HG03571 (cell line): ENCODE measurements at regions not wholly inside any gene's neighbourhood (a gene's known extent, or its start where the extent isn't known, plus 50 kb on each side); places are given as distances from the start of the nearest gene placed in this dataset.

ENCODE experiments used
- ATAC-seq: cut with Tn5 transposase; IDR thresholded peaks from one replicate; pipeline ENCODE4 v1.9.1; 2021; ENCODE audit not compliant: unreplicated experiment

DNA sequence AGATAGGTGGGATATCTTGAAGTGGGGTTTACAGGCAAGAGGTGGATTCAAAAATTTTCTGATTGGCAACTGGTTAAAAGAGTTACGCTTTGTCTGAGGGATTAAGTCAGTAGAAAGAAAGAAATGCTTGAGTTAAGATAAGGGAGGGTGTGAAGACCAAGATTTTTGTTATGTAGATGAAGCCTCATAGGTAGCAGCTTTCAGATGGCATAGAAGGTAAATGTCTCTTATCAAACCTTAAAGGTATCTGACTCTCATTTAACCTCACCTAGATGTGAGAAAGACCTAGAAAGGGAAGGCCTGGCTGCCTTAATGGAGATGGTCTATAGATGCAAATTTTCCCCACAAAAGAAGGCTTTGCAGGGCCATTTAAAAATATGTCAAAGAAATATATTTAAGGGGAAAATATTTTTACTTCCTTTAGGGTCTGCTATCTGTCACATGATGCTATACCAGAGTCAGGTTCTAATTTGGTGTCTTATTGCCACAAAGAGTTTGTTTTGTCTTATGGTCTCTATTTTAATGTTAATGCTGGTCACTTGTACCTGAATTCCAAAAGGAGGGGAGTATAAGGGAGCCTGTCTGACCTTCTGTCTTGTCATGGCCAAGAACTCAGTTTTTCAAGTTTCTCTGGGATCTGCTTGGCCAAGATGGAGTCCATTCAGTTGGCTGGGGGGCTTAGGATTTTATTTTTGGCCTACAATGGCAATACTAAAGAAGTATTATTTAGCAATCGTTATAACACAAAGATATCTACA, 699.1 kb upstream of the AMOT start:
- no peak for ATAC-seq

DNA sequence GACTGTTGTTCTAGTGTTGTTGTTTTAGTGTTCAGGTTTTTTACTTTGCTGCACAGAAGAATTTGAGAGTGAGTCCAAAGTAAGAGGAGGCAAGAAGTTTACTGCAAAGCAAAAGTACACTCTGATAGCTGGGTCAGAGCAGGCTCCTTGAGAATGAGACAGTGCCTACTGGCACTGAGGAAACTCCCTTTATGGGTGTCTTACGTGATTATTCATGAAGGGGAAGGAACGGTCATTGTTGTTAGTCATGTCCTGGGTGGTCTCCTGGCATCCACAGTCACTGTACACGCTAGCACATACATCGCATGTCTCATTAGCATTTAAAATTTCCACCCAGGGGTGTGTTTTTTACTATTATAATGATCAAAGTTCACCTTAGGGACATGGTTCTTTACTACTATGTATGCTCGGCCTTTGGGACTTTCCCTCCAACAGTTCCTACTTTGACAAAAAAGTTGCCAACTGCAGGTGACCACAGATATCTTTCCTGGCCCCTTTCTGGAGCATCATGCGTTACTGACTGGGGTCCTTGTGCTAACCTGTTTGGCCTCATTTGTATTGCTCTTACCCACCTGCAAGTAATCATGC, 688.9 kb upstream of the AMOT start:
- ATAC-seq: no peak

DNA sequence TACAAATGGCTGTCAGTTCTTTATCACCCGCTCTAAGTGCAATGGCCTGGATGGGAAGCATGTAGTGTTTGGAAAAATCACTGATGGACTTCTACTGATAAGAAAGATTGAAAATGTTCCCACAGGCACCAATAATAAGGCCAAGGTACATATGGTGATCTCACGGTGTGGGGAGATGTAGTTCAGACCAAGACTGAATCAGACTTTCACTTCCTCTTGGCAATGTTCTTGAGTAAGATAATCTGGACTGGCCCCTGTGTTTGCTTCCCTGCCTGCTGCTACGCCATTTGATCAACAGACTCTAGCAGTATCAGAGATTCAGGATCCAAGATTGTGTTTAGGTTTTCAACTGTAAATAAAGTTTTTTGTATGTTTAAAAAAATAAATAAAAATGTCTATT, 682.2 kb upstream of the AMOT start:
- ATAC-seq: peak; percentile 100

DNA sequence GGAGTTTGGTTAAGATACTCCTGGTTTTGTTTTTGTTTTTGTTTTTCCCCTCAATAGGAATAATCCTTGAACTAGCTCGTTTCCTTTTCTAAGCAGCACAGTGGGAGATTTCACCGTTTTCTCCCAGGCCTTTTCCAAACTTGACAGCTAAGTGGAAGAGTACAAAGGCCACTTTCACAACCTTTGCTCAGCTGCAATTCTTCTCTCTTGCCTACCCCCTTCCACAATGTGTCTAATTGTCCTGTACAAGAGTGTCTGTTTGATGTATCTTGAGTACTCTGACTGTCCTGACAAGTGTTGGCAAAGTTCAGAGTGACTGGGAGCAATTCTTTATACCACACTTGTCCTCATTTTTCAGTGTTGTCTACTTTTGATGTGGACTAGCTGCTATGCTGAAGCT, 674.3 kb upstream of the AMOT start:
- no peak for ATAC-seq

DNA sequence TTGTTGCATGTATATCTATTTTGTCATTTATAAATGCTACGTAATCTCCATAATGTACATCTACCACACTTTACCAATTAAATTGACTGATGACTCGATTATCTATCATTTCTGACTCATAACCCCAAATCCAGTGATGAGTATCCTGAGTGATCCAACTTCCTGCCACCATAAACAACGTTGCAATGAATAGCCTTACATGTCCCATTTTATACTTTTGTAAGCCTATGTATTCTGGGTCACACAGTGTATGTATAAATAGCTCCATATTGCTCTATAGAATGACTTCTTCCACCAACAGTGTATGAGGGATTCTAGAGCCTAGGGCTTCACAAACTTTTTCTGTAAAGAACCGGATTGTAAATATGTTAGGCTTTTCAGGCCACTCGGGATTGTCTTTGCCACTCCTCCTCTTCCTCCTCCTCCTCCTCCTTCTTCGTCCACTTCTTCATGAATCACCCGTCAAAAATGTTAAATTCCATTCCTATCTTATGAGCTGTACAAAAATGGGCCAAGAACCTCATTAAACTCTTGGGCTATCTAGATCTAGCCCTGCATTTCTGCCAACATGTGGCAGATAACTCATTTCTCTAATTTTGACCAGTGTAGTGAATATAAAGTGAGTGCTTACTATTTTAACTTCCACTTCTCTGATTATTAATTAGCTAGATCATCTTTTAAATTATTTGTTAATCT, 672.2 kb upstream of the AMOT start:
- ATAC-seq: no peak

DNA sequence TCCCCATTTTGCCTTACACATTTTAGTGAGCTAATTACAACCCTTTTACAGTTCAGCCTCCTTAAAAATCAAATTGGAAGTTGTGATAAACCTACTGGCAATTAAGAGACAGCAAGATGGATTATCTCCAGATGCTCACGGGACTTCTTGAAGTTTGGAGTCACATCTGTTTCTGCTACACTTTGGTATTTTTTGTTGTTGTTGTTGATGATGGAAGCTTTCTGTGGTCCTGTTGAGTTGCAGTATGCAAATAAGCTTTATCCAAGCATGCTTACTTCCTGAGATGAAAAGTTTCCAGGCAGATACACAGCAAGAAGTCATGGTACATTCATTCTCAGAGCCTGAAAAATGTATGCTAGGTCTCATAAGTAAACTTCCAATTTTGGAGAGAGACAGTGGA, 670.0 kb upstream of the AMOT start:
- no peak for ATAC-seq

DNA sequence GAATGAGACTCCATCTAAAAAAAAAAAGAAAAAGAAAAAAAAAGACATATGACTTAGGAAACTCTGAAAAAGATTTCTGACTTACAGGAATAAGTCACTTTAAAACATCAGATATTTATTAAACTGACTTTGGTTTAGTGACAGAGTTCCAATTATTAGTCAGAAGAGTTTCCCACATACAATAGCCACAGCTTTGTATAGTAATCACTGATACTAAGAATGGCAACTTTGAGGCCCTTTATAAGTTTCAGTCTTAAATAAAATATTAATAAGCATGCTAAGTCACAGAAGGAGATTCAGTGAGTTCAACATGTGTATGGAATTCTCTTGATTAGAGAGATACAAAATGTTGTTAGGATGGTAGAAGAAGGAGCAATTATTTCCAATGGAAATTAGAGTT, 652.3 kb upstream of the AMOT start:
- no peak for ATAC-seq

DNA sequence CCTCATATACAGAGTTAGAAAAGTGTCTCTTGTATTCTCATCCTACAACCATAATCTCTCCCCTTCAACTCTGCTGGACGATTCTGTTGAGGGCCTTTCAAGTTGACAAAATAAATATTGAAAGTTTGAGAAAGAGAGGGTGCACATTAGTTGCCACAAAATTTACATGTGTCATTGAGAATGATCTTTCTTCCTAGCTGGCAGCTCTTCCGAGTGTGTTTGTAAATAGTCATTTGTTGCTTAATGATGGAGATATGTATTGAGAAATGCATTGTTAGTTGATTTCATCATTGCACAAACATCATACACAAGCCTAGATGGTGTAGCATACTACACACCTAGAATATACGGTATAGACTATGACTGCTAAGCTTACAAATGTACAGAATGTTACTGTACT, 632.8 kb upstream of the AMOT start:
- peak; percentile 68 for ATAC-seq

DNA sequence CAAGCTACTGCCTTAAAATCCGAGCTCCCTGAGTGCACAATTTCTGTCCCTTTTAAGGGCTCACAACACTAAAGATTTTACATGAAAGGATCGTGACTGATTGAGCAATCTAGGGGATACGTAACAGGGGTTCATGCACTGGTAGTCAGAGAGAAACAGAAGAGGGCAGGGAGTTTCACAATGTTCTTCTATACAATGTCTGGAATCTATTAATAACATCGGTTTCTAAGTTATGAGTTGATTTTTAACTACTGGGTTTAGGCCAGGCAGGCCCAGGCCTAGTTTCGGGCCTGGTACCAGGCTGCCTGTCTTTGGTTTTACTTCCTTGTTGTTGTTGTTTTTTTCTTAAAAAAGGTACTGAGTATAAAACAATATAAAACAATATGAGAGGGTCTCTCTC, 632.4 kb upstream of the AMOT start:
- peak; percentile 66 for ATAC-seq

DNA sequence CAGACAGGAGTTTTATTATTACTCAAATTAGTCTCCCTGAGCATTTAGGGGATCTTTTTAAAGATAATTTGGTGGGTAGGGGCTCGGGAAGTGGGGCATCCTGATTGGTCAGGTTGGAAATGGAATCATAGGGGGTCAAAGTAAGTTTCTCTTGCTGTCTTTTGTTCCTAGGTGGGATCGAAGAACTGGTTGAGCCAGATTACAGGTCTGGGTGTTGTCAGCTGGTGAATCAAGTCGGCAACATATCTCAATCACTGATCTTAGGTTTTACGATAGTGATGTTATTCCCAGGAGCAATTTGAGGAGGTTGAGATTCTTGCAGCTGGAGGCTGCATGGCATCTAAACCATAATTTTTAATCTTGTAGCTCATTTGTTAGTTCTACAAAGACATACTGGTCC, 629.5 kb upstream of the AMOT start:
- ATAC-seq: no peak

DNA sequence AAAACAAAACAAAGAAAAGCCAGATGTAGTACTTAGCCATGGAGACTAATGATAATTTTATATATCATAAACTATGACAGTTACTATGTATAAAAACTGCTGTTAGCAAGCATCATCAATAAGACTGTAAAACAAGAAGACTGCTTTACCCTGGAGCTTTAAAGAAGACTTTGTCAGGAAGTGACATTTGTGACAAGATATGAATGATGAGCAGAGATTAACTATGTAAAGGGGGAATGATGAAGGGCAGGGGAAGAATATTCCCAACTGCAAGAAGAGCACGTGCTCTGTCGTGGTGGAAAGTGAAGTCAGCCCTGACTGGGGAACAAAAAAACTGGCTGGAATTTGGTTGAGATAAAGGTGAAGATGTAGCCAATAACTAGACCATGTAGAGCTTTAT, 617.1 kb upstream of the AMOT start:
- no peak for ATAC-seq

DNA sequence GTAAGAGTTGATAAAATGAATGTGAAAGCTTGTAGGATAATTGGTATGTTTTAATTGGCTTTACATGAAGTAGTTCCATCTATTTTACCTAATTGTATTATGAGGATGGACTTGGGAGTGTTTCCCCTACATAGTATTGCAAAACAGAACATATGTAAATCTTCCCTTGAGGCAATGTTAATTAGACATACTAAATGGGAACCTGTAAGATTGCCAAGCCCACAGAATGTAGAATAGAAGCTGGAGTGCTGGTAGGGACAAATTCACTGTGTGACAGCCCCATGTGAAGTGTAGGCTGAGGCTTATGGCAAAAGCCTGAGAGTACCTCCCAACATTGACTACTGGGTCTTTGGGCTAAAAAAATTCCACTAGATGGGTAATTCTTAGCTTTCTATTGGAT, 615.0 kb upstream of the AMOT start:
- no peak for ATAC-seq

DNA sequence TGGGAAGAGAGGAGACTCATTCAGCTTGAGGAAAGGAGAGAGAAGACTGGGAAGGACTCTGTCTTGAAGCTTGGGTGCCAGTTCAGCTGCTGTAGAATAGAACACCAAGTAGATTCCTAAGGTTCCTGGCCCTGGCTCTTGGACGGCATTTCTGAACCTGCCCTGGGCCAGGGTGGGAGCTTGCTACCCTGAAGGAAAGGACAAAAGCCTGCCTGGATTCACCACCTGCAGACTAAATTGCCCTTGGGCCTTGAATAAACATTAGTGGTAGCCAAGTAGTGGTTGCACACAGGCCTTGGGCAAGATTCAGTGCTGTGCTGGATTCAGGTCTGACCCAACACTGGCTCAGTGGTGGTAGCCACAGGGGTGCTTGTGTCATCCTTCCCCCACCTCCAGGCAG, 588.4 kb upstream of the AMOT start:
- ATAC-seq: no peak

DNA sequence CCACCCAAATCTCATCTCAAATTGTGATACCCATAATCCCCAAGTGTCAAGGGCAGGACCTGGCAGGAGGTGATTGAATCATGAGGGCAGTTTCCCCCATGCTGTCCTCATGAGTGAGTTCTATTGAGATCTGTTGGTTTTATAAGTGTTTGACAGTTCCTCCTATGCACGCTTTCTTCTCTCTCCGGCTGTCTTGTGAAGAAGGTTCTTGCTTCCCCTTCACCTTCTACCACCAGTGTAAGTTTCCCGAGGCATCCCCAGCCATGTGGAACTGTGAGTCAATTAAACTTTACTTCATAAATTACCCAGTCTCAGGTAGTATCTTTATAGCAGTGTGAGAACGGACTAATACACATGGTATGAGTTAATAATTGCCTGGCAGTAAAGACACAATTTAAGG, 581.7 kb upstream of the AMOT start:
- ATAC-seq: no peak

DNA sequence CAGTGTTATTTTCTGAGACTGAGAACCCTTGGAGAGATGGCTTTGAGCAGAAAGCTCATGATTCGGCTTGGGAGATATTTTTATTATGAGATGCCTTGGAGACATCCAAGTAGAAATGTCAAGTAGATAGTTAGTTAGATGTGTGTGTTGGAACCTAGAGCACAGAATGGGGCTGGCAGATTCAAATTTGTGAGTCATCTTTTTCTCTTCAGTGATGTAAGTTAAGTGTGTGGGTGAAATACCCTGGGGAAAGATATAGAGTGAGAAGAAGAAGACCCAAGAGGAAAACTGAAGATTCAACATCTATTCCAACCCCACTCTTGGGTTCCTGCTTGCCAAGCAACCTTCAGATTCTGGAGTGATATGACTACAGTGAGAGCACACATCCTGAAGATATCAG, 580.8 kb upstream of the AMOT start:
- no peak for ATAC-seq

DNA sequence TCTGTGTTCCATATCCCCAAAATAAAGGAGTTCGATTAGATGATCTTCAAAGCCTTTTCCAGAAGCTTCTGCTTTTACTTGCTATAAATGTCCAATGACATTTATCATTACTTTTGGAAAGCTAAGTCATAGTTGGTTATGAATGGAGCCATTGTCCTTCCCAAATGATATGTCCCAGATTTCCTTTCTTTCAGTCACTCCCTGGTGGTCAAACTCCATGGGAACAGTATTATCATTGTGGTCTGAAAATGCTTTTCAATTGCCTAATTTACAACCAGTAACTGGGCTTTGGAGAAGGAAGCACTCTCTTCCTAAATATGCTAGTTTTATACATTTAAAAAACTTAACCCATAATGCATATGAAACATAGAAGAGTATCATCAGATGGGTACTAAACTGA, 571.5 kb upstream of the AMOT start:
- no peak for ATAC-seq

DNA sequence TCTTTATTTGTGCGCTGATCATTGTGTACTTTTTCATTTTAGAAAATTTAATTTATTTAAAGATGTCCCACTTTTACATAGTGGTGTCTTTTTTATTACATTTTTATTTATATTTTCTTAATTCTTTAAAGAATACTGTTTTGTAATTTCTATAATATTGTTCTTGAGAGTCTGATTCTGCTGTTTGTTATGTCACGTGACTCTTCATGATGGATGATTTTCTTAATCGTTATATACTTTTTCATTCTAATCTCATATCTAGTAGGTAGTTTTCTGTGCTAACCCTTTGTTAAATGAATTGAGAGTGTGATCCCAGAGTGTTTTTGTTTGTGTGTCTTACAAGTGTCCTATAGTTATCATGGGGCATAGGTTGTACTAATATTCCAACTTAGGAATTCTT, 568.2 kb upstream of the AMOT start:
- ATAC-seq: no peak

DNA sequence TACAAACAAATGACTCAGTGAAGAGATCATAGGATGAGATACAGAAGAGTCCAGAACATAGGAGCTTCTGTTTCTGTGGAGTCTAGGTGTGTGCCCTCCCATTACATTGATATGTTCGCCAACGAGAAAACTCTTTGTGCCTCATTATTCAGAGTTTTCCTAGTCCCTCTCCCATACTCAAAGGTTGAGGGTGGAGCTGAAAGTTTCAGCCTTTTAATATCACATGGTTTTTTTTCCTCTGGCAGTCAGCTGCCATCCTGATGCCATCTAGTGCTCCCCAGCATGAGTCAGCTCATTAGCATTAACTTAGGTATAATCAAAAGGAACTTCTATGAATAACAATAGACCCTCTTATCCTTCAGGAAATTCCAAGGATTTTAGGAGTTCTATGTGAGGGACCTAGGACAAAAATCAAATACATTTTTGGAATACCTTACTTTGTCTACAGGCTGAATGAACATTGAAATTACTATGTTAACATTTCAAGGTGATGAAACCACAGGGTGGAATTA, 559.6 kb upstream of the AMOT start:
- ATAC-seq: no peak

DNA sequence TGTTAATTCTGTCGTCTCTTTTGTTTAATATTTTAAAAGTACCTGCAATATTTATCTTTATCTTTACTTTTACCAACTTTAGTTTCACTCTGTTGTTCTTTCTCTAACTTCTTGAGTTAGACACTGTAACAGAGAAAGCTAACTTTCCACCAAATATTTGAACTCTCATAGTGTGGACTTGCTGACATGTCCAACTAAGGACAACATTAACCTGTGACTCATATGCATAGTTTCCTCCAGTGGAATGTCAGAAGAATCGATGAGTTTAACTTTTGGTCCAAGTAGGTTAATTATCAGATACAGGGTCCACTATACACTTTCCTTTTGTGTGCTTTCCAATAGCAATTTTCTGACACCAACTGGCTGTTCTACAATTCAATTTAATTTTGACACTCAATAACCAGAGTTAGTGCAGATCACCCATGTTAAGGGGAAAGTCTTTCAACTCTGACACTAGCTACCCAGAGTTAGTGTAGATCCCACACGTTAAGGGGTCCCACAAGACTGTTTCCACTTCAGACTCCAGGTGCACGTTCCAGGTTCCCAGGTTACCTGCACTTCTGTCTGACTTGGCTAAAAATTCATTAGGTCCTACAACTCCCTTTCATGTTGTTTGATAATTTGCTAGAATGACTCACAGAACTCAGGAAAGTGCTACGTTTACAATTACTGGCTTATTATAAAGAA, 559.0 kb upstream of the AMOT start:
- no peak for ATAC-seq

DNA sequence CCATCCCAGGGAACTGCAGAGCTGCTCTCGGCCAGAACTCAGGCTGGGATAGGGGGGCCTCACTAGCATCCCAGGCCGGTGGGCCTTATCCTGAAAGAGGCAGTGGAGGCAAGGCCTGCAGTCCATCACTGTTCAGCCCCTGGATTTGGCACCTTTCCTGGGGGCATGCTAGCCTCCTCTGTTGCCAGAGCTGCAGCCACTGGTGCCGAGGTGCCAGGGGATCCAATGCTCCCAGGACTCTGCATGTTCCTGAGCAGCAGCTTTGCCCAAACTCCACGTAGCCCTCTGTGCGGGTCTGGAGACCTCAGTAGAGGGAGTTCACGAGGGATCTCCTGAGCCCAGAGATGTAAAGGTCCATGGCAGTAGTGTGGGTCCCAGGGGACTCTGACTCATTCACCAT, 551.7 kb upstream of the AMOT start:
- no peak for ATAC-seq

DNA sequence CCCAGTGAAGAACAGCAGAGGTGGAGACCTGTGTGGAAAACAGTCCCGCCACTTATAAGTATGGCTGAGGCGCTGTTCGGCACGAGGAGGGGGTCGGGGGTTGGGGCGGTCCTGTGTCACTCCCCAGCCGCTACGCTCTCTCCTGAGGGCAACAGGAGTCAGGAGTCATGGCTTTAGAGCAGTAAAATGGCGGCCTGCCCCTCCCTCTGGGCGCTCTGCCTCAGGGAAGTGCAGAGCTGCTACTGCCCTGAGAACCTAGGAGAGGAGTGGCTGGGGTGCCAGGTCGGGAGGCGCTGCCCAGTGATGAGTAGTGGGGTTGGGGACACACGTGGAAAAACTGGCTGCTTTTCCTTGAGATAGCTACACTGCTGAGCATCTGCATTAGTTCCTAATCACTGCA, 551.2 kb upstream of the AMOT start:
- no peak for ATAC-seq

DNA sequence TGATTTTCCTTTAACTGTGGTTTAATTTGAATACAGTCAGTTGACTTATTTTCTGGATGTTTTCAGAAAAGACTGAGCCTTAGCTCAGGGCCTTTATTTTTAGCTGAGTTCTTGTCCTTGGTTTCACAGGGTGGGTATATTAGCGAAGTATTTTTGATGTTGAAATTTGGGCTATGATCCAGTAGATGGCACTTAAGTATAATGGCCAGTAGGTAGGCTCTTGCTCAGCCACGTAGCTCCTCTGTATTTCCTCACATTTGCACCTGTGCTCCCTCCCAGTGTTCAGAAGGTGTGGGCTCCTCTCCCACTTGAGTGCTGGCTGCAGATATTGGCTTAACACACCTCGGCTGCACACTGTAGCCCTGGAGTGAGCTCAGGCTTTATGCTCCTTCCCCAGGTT, 549.9 kb upstream of the AMOT start:
- ATAC-seq: no peak
